AG10803 (cell line): ENCODE measurements at regions not wholly inside any gene's neighbourhood (a gene's known extent, or its start where the extent isn't known, plus 50 kb on each side); places are given as distances from the start of the nearest gene placed in this dataset.
A peak's percentile ranks its signal among the peaks of the same experiment; 100 is the strongest.

Experiments used
- DNase-seq: peaks from one replicate; pipeline ENCODE4 v3.0.0; 2010; ENCODE audit warnings: low read depth
- H3K4me3 ChIP-seq: 2 replicates; pipeline ENCODE4 v1.5.1; 2011; ENCODE audit warnings: mild to moderate bottlenecking, low read length, control low read depth
- CTCF ChIP-seq: conservative IDR thresholded peaks from 2 replicates; pipeline ENCODE4 v1.5.1; 2011; ENCODE audit warnings: mild to moderate bottlenecking, low read length, control low read depth, inconsistent platforms

- no peak for DNase-seq
- TF ChIP-seq CTCF: no peak
- H3K4me3 ChIP-seq: no peak overlapping the region
These were observed 139.5 kb upstream of the PRKCQ start for GRCh38 chr10:6719561-6719960.

GRCh38 chr10:6718550-6718949 is 138.5 kb upstream of the PRKCQ start:
- TF ChIP-seq CTCF: no peak
- H3K4me3 ChIP-seq: no peak overlapping the region
- no peak for DNase-seq

GRCh38 chr10:6716516-6716915 is 136.4 kb upstream of the PRKCQ start:
- no peak for TF ChIP-seq CTCF
- peak; percentile 85 for DNase-seq
- no peak overlapping the region for H3K4me3 ChIP-seq

GRCh38 chr10:6713716-6714115 is 133.6 kb upstream of the PRKCQ start:
- DNase-seq: no peak
- no peak overlapping the region for H3K4me3 ChIP-seq
- no peak for TF ChIP-seq CTCF

GRCh38 chr10:6713120-6713519 is 133.0 kb upstream of the PRKCQ start:
- DNase-seq: no peak
- TF ChIP-seq CTCF: no peak
- no peak overlapping the region for H3K4me3 ChIP-seq

- H3K4me3 ChIP-seq: no peak overlapping the region
- DNase-seq: no peak
- no peak for TF ChIP-seq CTCF
These were observed 131.8 kb upstream of the PRKCQ start for GRCh38 chr10:6711881-6712280.

GRCh38 chr10:6711408-6711841 is 131.3 kb upstream of the PRKCQ start:
- H3K4me3 ChIP-seq: no peak overlapping the region
- TF ChIP-seq CTCF: no peak
- DNase-seq: no peak
